Brain microvascular endothelial cell (primary cell): ENCODE measurements at regions not wholly inside any gene's neighbourhood (a gene's known extent, or its start where the extent isn't known, plus 50 kb on each side); places are given as distances from the start of the nearest gene placed in this dataset.

ENCODE experiments used
- DNase-seq: peaks from one replicate; pipeline ENCODE4 v3.0.0-alpha.2; 2020
- H3K27ac ChIP-seq: fragments of 250-450 bp; sonication (Bioruptor Pico); 2 replicates; pipeline ENCODE4 v1.5.1; 2020; ENCODE audit warnings: mild to moderate bottlenecking, moderate library complexity
- H3K27me3 ChIP-seq: fragments of 250-450 bp; sonication (Bioruptor Pico); replicated peaks from 2 replicates; pipeline ENCODE4 v1.5.1; 2020; ENCODE audit warnings: mild to moderate bottlenecking
- H3K36me3 ChIP-seq: fragments of 250-450 bp; sonication (Bioruptor Pico); replicated peaks from 2 replicates; pipeline ENCODE4 v1.5.1; 2020; ENCODE audit warnings: mild to moderate bottlenecking
- H3K4me3 ChIP-seq: 2 replicates; pipeline ENCODE4 v1.5.1; 2011; ENCODE audit warnings: low read depth, mild to moderate bottlenecking, control low read depth, low read length, moderate library complexity
- CTCF ChIP-seq: IDR thresholded peaks from 2 replicates; pipeline ENCODE4 v1.5.1; 2011; ENCODE audit warnings: low read depth, mild to moderate bottlenecking, moderate library complexity, low read length, control low read depth, inconsistent platforms; ENCODE audit errors: missing control alignments
- in situ Hi-C: cut with HindIII; loops from 2 replicates; pipeline ENCODE4 v1.10.0; 2017; ENCODE audit warnings: low sequenced_read_pairs, low pct_ligation_motif_present

- TF ChIP-seq CTCF = no peak
- in situ Hi-C loops = no loop called here
- Histone ChIP-seq H3K27ac (no peak overlapping the region), H3K27me3 (no peaks in the 10 kb centered on the region), H3K36me3 (no peaks in the 10 kb centered on the region), H3K4me3 (no peak overlapping the region)
- no peak for DNase-seq
Measured at GRCh38 chr12:22951206-22951605, 326.2 kb downstream of the ETNK1 start.

GRCh38 chr12:22956690-22957089 is 331.7 kb downstream of the ETNK1 start:
- H3K36me3 ChIP-seq = no peaks in the 10 kb centered on the region
- in situ Hi-C loops = no loop called here
- no peak overlapping the region for H3K4me3 ChIP-seq
- no peak overlapping the region for H3K27ac ChIP-seq
- no peak for TF ChIP-seq CTCF
- no peak for DNase-seq
- H3K27me3 ChIP-seq = no peaks in the 10 kb centered on the region

- in situ Hi-C loops = no loop called here
- no peak overlapping the region for H3K27ac ChIP-seq
- H3K27me3 ChIP-seq = no peaks in the 10 kb centered on the region
- DNase-seq = no peak
- H3K36me3 ChIP-seq = no peaks in the 10 kb centered on the region
- no peak overlapping the region for H3K4me3 ChIP-seq
- TF ChIP-seq CTCF = no peak
Measured at GRCh38 chr12:22967171-22967570, 342.2 kb downstream of the ETNK1 start.

- no peak for DNase-seq
- no peaks in the 10 kb centered on the region for H3K27me3 ChIP-seq
- no peak for TF ChIP-seq CTCF
- H3K4me3 ChIP-seq = no peak overlapping the region
- H3K36me3 ChIP-seq = no peaks in the 10 kb centered on the region
- in situ Hi-C loops = no loop called here
- H3K27ac ChIP-seq = no peak overlapping the region
Measured at GRCh38 chr12:22969521-22969920, 344.6 kb downstream of the ETNK1 start.

- Histone ChIP-seq H3K4me3 (no peak overlapping the region), H3K27ac (no peak overlapping the region), H3K36me3 (no peaks in the 10 kb centered on the region), H3K27me3 (no peaks in the 10 kb centered on the region)
- TF ChIP-seq CTCF = no peak
- in situ Hi-C loops = no loop called here
- no peak for DNase-seq
Measured at GRCh38 chr12:22971247-22971646, 346.3 kb downstream of the ETNK1 start.

GRCh38 chr12:22971701-22972191 is 346.8 kb downstream of the ETNK1 start:
- in situ Hi-C loops = no loop called here
- H3K27me3 ChIP-seq = no peaks in the 10 kb centered on the region
- no peaks in the 10 kb centered on the region for H3K36me3 ChIP-seq
- no peak for DNase-seq
- no peak overlapping the region for H3K27ac ChIP-seq
- H3K4me3 ChIP-seq = no peak overlapping the region
- no peak for TF ChIP-seq CTCF
